Vagina (tissue), 2 donors: ENCODE measurements at regions not wholly inside any gene's neighbourhood (a gene's known extent, or its start where the extent isn't known, plus 50 kb on each side); places are given as distances from the start of the nearest gene placed in this dataset.

Experiments
- DNase-seq, 2 donors: peaks; one replicate each; pipeline ENCODE4 v3.0.0-alpha.2; 2017; ENCODE audit errors: extremely low spot score in 2 of 2
- H3K27ac ChIP-seq: fragments of 200-600 bp; sonication (generic); one replicate; pipeline ENCODE4 v1.5.1; 2019
- H3K27me3 ChIP-seq: fragments of 200-600 bp; sonication (generic); one replicate; pipeline ENCODE4 v1.5.1; 2019
- H3K36me3 ChIP-seq, 2 donors: fragments of 200-600 bp; sonication (generic); one replicate each; pipeline ENCODE4 v1.5.1; 2017 to 2019
- H3K4me1 ChIP-seq: fragments of 200-600 bp; sonication (generic); one replicate; pipeline ENCODE4 v1.5.1; 2019
- H3K4me3 ChIP-seq, 2 donors: fragments of 200-600 bp; sonication (generic); 1 replicate in 1 of 2; 2 replicates in 1 of 2; pipeline ENCODE4 v1.5.1; 2016 to 2019
- H3K9me3 ChIP-seq: fragments of 200-600 bp; sonication (generic); one replicate; pipeline ENCODE4 v1.5.1; 2019
- CTCF ChIP-seq, 3 experiments: fragments of 450-650 bp in 2 of 3; fragments of 200-600 bp in 1 of 3; sonication (generic) in 1 of 3; IDR thresholded peaks; one replicate each; pipeline ENCODE4 v1.5.1; 2017 to 2019; ENCODE audit warnings: antibody characterized with exemption in 3 of 3, mild to moderate bottlenecking in 2 of 3, moderate library complexity in 2 of 3
- POLR2A ChIP-seq, 2 donors: fragments of 450-650 bp; IDR thresholded peaks; one replicate each; pipeline ENCODE4 v1.6.1; 2017; ENCODE audit warnings: antibody characterized with exemption in 2 of 2, mild to moderate bottlenecking in 2 of 2, moderate library complexity in 2 of 2
- POLR2AphosphoS5 ChIP-seq, 2 donors: sonication (generic); formaldehyde crosslinking; IDR thresholded peaks; one replicate each; pipeline ENCODE4 v1.9.0; 2017; ENCODE audit warnings: antibody characterized with exemption in 2 of 2, mild to moderate bottlenecking in 2 of 2, low read depth in 1 of 2; ENCODE audit not compliant: insufficient read depth in 1 of 2
- intact Hi-C: fragments of 100-400 bp; cut with DNase I; formaldehyde crosslinking; loops from one replicate; pipeline ENCODE4 v1.15.1; 2023

- Histone ChIP-seq H3K27me3 (no peaks in the 10 kb centered on the region), H3K36me3 (no peaks in the 10 kb centered on the region), H3K4me3 (no peak overlapping the region), H3K4me1 (no peaks in the 10 kb centered on the region), H3K27ac (no peak overlapping the region), H3K9me3 (no peaks in the 10 kb centered on the region)
- TF ChIP-seq POLR2A (IDR thresholded peaks at IDR 0.05) (no peak), CTCF (IDR thresholded peaks at IDR 0.05) (no peak), POLR2AphosphoS5 (IDR thresholded peaks at IDR 0.05; ENCODE audit: insufficient read depth in 1 of 2, low read depth in 1 of 2) (no peak)
- intact Hi-C loops = no loop called here
- no peak for DNase-seq
Observed at GRCh38 chr5:103840600-103840999, 278.0 kb upstream of the NUDT12 start.

GRCh38 chr5:103834216-103834615 is 271.6 kb upstream of the NUDT12 start:
- Histone ChIP-seq H3K4me3 (no peak overlapping the region), H3K9me3 (no peaks in the 10 kb centered on the region), H3K36me3 (no peaks in the 10 kb centered on the region), H3K4me1 (no peaks in the 10 kb centered on the region), H3K27me3 (no peaks in the 10 kb centered on the region), H3K27ac (no peak overlapping the region)
- no peak for DNase-seq
- no peak for TF ChIP-seq POLR2AphosphoS5 (IDR thresholded peaks at IDR 0.05; ENCODE audit: insufficient read depth in 1 of 2, low read depth in 1 of 2)
- no peak for TF ChIP-seq POLR2A (IDR thresholded peaks at IDR 0.05)
- TF ChIP-seq CTCF (IDR thresholded peaks at IDR 0.05) = no peak
- intact Hi-C loops = no loop called here

- no peaks in the 10 kb centered on the region for H3K36me3 ChIP-seq
- TF ChIP-seq POLR2AphosphoS5 (IDR thresholded peaks at IDR 0.05; ENCODE audit: insufficient read depth in 1 of 2, low read depth in 1 of 2) (no peak), POLR2A (IDR thresholded peaks at IDR 0.05) (no peak), CTCF (IDR thresholded peaks at IDR 0.05) (no peak)
- intact Hi-C loops = no loop called here
- DNase-seq = no peak
- no peak overlapping the region for H3K27ac ChIP-seq
- no peaks in the 10 kb centered on the region for H3K9me3 ChIP-seq
- no peaks in the 10 kb centered on the region for H3K27me3 ChIP-seq
- H3K4me1 ChIP-seq = no peaks in the 10 kb centered on the region
- H3K4me3 ChIP-seq = no peak overlapping the region
Observed at GRCh38 chr5:103829585-103829984, 267.0 kb upstream of the NUDT12 start.

- intact Hi-C loops = no loop called here
- DNase-seq = no peak
- TF ChIP-seq CTCF (IDR thresholded peaks at IDR 0.05) (no peak), POLR2AphosphoS5 (IDR thresholded peaks at IDR 0.05; ENCODE audit: insufficient read depth in 1 of 2, low read depth in 1 of 2) (no peak), POLR2A (IDR thresholded peaks at IDR 0.05) (no peak)
- Histone ChIP-seq H3K27ac (no peak overlapping the region), H3K4me1 (no peaks in the 10 kb centered on the region), H3K4me3 (no peak overlapping the region), H3K36me3 (no peaks in the 10 kb centered on the region), H3K9me3 (no peaks in the 10 kb centered on the region), H3K27me3 (no peaks in the 10 kb centered on the region)
Observed at GRCh38 chr5:103827976-103828375, 265.4 kb upstream of the NUDT12 start.

GRCh38 chr5:103821361-103821760 is 258.8 kb upstream of the NUDT12 start:
- no peak overlapping the region for H3K4me3 ChIP-seq
- H3K36me3 ChIP-seq = no peaks in the 10 kb centered on the region
- no peak overlapping the region for H3K27ac ChIP-seq
- H3K4me1 ChIP-seq = no peaks in the 10 kb centered on the region
- DNase-seq = no peak
- no peaks in the 10 kb centered on the region for H3K27me3 ChIP-seq
- intact Hi-C loops = no loop called here
- H3K9me3 ChIP-seq = no peaks in the 10 kb centered on the region
- TF ChIP-seq POLR2AphosphoS5 (IDR thresholded peaks at IDR 0.05; ENCODE audit: insufficient read depth in 1 of 2, low read depth in 1 of 2) = no peak
- TF ChIP-seq POLR2A (IDR thresholded peaks at IDR 0.05) = no peak
- no peak for TF ChIP-seq CTCF (IDR thresholded peaks at IDR 0.05)
